Duodenal mucosa (tissue), 2 donors: ENCODE measurements at regions not wholly inside any gene's neighbourhood (a gene's known extent, or its start where the extent isn't known, plus 50 kb on each side); places are given as distances from the start of the nearest gene placed in this dataset.

Experiments
- H3K27ac ChIP-seq: one replicate; pipeline ENCODE4 v1.7.0; 2013; ENCODE audit warnings: low read depth, low read length
- H3K27me3 ChIP-seq, 2 donors: one replicate each; pipeline ENCODE4 v1.7.0; 2013; ENCODE audit warnings: low read length in 2 of 2, control low read depth in 1 of 2; ENCODE audit not compliant: insufficient read depth in 2 of 2, control insufficient read depth in 1 of 2
- H3K36me3 ChIP-seq, 2 donors: one replicate each; pipeline ENCODE4 v1.7.0; 2013; ENCODE audit warnings: low read length in 2 of 2, control low read depth in 1 of 2; ENCODE audit not compliant: insufficient read depth in 2 of 2, control insufficient read depth in 1 of 2
- H3K4me1 ChIP-seq, 2 donors: one replicate each; pipeline ENCODE4 v1.7.0; 2013; ENCODE audit warnings: low read length in 2 of 2, control low read depth in 1 of 2; ENCODE audit not compliant: insufficient read depth in 2 of 2, control insufficient read depth in 1 of 2
- H3K4me3 ChIP-seq, 2 donors: one replicate each; pipeline ENCODE4 v1.7.0; 2013; ENCODE audit warnings: low read length in 2 of 2, low read depth in 1 of 2
- H3K9ac ChIP-seq, 2 donors: one replicate each; pipeline ENCODE4 v1.7.0; 2013; ENCODE audit warnings: low read length in 2 of 2, low read depth in 1 of 2
- H3K9me3 ChIP-seq, 2 donors: one replicate each; pipeline ENCODE4 v1.7.0; 2013; ENCODE audit warnings: low read length in 2 of 2, control low read depth in 1 of 2; ENCODE audit not compliant: control insufficient read depth in 1 of 2

GRCh38 chr10:10828623-10829022 is 189.0 kb upstream of the CELF2 start:
- Histone ChIP-seq H3K27me3 (no peaks in the 10 kb centered on the region), H3K36me3 (no peaks in the 10 kb centered on the region), H3K4me1 (no peaks in the 10 kb centered on the region), H3K27ac (no peak overlapping the region), H3K9me3 (no peaks in the 10 kb centered on the region), H3K4me3 (no peak overlapping the region), H3K9ac (no peak overlapping the region)

DNA sequence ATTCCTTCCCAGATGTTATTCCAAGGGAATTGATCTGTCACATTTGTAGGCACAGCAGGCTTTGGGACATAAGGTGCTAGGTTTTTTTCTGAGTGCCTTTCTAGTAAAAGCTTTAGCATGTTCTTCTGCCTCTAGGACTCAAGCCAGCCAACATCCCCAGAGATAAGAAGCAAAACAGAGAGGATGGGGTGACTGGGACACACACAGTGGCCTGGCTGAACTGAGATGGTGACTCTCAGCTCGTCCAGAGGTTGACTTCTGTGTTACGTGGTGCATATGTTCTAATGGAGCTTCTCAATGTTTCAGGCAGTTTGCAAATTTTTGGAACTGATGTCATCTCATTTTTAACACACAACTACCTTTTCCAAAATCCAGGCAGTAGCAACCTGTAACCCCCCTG is 188.1 kb upstream of the CELF2 start:
- Histone ChIP-seq H3K27me3 (no peaks in the 10 kb centered on the region), H3K4me1 (no peaks in the 10 kb centered on the region), H3K4me3 (no peak overlapping the region), H3K9ac (no peak overlapping the region), H3K27ac (no peak overlapping the region), H3K9me3 (no peaks in the 10 kb centered on the region), H3K36me3 (no peaks in the 10 kb centered on the region)

DNA sequence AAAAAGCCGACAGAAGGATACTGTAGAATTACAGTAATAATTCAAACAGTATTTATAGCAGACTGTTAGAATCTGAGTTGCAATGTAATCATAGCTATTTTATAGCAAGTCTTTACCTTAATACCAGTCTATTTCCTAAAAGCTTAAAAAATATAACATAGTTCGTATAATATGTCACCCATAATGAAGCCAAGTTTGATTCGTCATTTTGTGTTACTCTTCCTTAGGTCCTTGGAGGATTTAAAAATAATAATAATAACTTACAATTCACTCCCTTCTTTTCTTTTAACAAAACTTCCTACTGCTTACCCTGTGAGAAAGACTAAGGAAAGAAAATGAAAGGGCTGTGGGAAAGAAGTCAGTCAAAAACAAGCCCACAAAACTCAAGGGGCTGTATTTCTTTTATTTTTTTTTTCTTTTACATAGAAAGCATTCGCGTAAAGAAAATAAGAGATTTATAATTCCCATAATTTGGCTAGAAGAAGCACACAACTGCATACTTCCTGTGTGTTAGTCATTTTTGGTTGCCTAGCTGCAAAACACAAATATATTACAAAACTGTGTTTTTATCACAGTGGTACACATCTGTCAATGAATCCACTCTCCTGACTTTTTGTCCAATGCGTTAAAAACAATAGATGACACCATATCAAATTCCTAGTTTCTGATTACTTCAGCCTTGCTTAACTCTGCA is 187.2 kb upstream of the CELF2 start:
- Histone ChIP-seq H3K27ac (no peak overlapping the region), H3K9me3 (no peaks in the 10 kb centered on the region), H3K4me1 (no peaks in the 10 kb centered on the region), H3K27me3 (no peaks in the 10 kb centered on the region), H3K4me3 (no peak overlapping the region), H3K9ac (no peak overlapping the region), H3K36me3 (no peaks in the 10 kb centered on the region)

- Histone ChIP-seq H3K9me3 (no peaks in the 10 kb centered on the region), H3K27ac (peak overlapping the region; percentile 39), H3K36me3 (no peaks in the 10 kb centered on the region), H3K9ac (no peak overlapping the region), H3K27me3 (no peaks in the 10 kb centered on the region), H3K4me1 (no peaks in the 10 kb centered on the region), H3K4me3 (no peak overlapping the region)
Measured at GRCh38 chr10:10831085-10831484, 186.6 kb upstream of the CELF2 start.

DNA sequence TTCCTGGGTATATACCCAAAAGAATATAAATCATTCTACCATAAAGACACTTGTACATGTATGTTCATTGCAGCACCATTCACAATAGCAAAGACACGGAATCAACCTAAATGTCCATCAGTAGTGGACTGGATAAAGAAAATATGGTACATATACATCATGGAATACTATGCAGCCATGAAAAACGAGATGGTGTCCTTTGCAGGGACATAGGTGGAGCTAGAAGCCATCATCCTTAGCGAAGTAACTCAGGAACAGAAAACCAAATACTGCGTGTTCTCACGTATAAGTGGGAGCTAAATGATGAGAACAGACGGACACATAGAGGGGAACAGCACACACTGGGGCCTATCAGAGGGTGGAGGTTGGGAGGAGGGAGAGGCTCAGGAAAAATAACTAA is 183.7 kb upstream of the CELF2 start:
- no peaks in the 10 kb centered on the region for H3K4me1 ChIP-seq
- H3K4me3 ChIP-seq: no peak overlapping the region
- no peaks in the 10 kb centered on the region for H3K36me3 ChIP-seq
- no peaks in the 10 kb centered on the region for H3K27me3 ChIP-seq
- H3K9ac ChIP-seq: no peak overlapping the region
- H3K27ac ChIP-seq: no peak overlapping the region
- H3K9me3 ChIP-seq: peaks cover 0 to 4% of the 10 kb centered on the region in 2 donors

- no peaks in the 10 kb centered on the region for H3K4me1 ChIP-seq
- H3K27ac ChIP-seq: no peak overlapping the region
- no peak overlapping the region for H3K9ac ChIP-seq
- no peak overlapping the region for H3K4me3 ChIP-seq
- H3K9me3 ChIP-seq: peaks cover 3 to 7% of the 10 kb centered on the region in 2 donors
- H3K36me3 ChIP-seq: no peaks in the 10 kb centered on the region
- H3K27me3 ChIP-seq: no peaks in the 10 kb centered on the region
Measured at GRCh38 chr10:10844251-10844650, 173.4 kb upstream of the CELF2 start.

GRCh38 chr10:10845185-10845584 is 172.5 kb upstream of the CELF2 start:
- H3K9ac ChIP-seq: no peak overlapping the region
- H3K27me3 ChIP-seq: no peaks in the 10 kb centered on the region
- H3K36me3 ChIP-seq: no peaks in the 10 kb centered on the region
- H3K27ac ChIP-seq: no peak overlapping the region
- no peak overlapping the region for H3K4me3 ChIP-seq
- H3K9me3 ChIP-seq: peaks cover 0 to under 1% of the 10 kb centered on the region in 2 donors
- no peaks in the 10 kb centered on the region for H3K4me1 ChIP-seq

GRCh38 chr10:10845826-10846503 is 171.7 kb upstream of the CELF2 start:
- Histone ChIP-seq H3K36me3 (no peaks in the 10 kb centered on the region), H3K9ac (no peak overlapping the region), H3K9me3 (no peaks in the 10 kb centered on the region), H3K27ac (no peak overlapping the region), H3K4me1 (no peaks in the 10 kb centered on the region), H3K27me3 (no peaks in the 10 kb centered on the region), H3K4me3 (no peak overlapping the region)

DNA sequence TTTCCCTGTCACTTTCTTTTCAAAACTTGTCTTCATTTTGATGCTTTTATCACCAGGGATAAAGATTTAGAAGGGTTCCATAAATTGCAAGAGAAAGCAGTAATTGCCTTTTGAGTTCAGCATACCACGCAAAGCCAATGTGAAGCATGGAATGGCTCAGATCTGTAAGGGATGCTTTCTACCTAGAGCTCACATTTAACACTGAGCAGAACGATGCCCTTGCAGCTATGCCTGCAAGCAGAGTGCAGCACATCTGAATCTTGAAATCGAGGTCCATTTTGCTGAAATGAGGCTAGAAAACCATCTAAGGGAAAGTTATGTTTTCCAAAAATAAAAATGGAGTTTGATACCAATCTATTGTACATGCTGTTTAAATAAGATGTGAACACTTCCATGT is 171.2 kb upstream of the CELF2 start:
- H3K4me3 ChIP-seq: no peak overlapping the region
- H3K9ac ChIP-seq: no peak overlapping the region
- no peaks in the 10 kb centered on the region for H3K4me1 ChIP-seq
- H3K9me3 ChIP-seq: no peaks in the 10 kb centered on the region
- H3K27me3 ChIP-seq: no peaks in the 10 kb centered on the region
- no peak overlapping the region for H3K27ac ChIP-seq
- no peaks in the 10 kb centered on the region for H3K36me3 ChIP-seq

- Histone ChIP-seq H3K9ac (no peak overlapping the region), H3K27me3 (no peaks in the 10 kb centered on the region), H3K4me3 (no peak overlapping the region), H3K4me1 (no peaks in the 10 kb centered on the region), H3K36me3 (no peaks in the 10 kb centered on the region), H3K27ac (no peak overlapping the region), H3K9me3 (no peaks in the 10 kb centered on the region)
Measured at GRCh38 chr10:10847387-10847786, 170.3 kb upstream of the CELF2 start.
